Type B pancreatic cell (in vitro differentiated cells): ENCODE measurements at regions not wholly inside any gene's neighbourhood (a gene's known extent, or its start where the extent isn't known, plus 50 kb on each side); places are given as distances from the start of the nearest gene placed in this dataset.

ENCODE experiments used
- DNase-seq: peaks from one replicate; pipeline ENCODE4 v3.0.0; 2021; ENCODE audit warnings: mixed read lengths; ENCODE audit not compliant: unreplicated experiment; ENCODE audit errors: extremely low spot score
- H3K27ac Mint-ChIP-seq: 2 replicates; pipeline ENCODE4 v1.8.0; 2021; ENCODE audit warnings: mild to moderate bottlenecking, mixed read lengths
- H3K27me3 Mint-ChIP-seq: 2 replicates; pipeline ENCODE4 v1.8.0; 2021; ENCODE audit warnings: mixed read lengths
- H3K36me3 Mint-ChIP-seq: 2 replicates; pipeline ENCODE4 v1.8.0; 2021; ENCODE audit warnings: mixed read lengths
- H3K4me1 Mint-ChIP-seq: one replicate; pipeline ENCODE4 v1.8.0; 2021; ENCODE audit warnings: mixed read lengths; ENCODE audit not compliant: unreplicated experiment
- H3K4me3 Mint-ChIP-seq: 2 replicates; pipeline ENCODE4 v1.8.0; 2021; ENCODE audit warnings: mild to moderate bottlenecking, mixed read lengths
- H3K9me3 Mint-ChIP-seq: 2 replicates; pipeline ENCODE4 v1.8.0; 2021; ENCODE audit warnings: mixed read lengths
- CTCF ChIP-seq: fragments of 200-600 bp; sonication (generic); conservative IDR thresholded peaks from 2 replicates; pipeline ENCODE4 v1.5.0; 2021; ENCODE audit warnings: antibody characterized with exemption, mild to moderate bottlenecking

- no peak for DNase-seq
- TF ChIP-seq CTCF: no peak
- Mint-ChIP-seq H3K4me3 (no peak overlapping the region), H3K4me1 (peaks cover 5% of the 10 kb centered on the region), H3K36me3 (no peaks in the 10 kb centered on the region), H3K27me3 (peaks cover 9% of the 10 kb centered on the region), H3K9me3 (no peaks in the 10 kb centered on the region), H3K27ac (no peak overlapping the region)
Measured at GRCh38 chr10:78139341-78139740, 105.7 kb downstream of the RPS24 start.

- Mint-ChIP-seq H3K27ac (no peak overlapping the region), H3K4me3 (no peak overlapping the region), H3K9me3 (no peaks in the 10 kb centered on the region), H3K27me3 (peaks cover 12% of the 10 kb centered on the region), H3K4me1 (peaks cover 5% of the 10 kb centered on the region), H3K36me3 (no peaks in the 10 kb centered on the region)
- TF ChIP-seq CTCF: no peak
- DNase-seq: no peak
Measured at GRCh38 chr10:78140066-78140630, 106.5 kb downstream of the RPS24 start.

DNA sequence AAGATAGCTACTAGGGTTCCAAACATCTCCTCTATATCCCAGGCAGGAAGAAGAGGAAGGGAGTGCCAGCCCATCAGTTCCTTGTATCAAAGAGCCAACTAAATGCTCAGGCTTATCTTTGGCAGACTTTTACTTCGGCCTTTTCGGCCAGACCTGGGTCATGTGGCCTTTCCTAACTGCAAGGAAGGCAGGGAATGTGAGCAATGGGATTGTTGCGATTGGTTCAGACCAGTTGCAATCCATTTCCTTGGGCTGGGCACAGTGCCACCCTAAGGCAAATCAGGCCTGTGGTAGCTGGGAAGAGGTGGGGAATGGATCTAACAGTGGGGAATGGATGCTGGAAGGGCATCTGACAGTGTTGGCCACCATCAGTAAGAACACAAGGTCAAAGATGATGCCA lies 109.9 kb downstream of the RPS24 start:
- H3K4me1 Mint-ChIP-seq: peaks cover 11% of the 10 kb centered on the region
- peaks cover 12% of the 10 kb centered on the region for H3K27me3 Mint-ChIP-seq
- no peaks in the 10 kb centered on the region for H3K9me3 Mint-ChIP-seq
- no peak overlapping the region for H3K27ac Mint-ChIP-seq
- no peak overlapping the region for H3K4me3 Mint-ChIP-seq
- no peaks in the 10 kb centered on the region for H3K36me3 Mint-ChIP-seq
- no peak for DNase-seq
- TF ChIP-seq CTCF: no peak

GRCh38 chr10:78146200-78146599 lies 112.5 kb downstream of the RPS24 start:
- Mint-ChIP-seq H3K36me3 (no peaks in the 10 kb centered on the region), H3K4me3 (no peak overlapping the region), H3K27me3 (peaks cover 12% of the 10 kb centered on the region), H3K27ac (no peak overlapping the region), H3K9me3 (no peaks in the 10 kb centered on the region), H3K4me1 (peaks cover 9% of the 10 kb centered on the region)
- no peak for DNase-seq
- no peak for TF ChIP-seq CTCF

DNA sequence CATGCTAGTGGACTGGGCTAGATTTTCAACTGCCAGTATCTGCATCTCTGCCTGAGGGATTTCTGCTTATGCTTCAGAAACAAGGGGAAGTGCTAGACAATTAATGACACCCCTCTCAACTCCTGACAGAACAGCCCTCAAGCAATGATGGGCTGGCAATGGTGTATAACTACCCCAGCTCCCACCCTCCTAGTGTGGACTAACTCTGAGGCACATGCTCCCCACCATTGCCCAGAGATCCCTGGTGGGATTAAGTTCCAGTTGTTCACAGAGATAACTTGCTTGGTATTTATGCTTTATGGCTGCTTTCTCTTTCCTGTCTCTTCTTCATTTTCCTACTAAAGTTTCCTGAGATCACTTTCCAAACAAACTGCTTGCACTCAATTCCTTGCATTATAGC lies 113.5 kb downstream of the RPS24 start:
- TF ChIP-seq CTCF: no peak
- H3K4me1 Mint-ChIP-seq: peaks cover 9% of the 10 kb centered on the region
- H3K9me3 Mint-ChIP-seq: no peaks in the 10 kb centered on the region
- H3K4me3 Mint-ChIP-seq: no peak overlapping the region
- peaks cover 6% of the 10 kb centered on the region for H3K27me3 Mint-ChIP-seq
- H3K36me3 Mint-ChIP-seq: no peaks in the 10 kb centered on the region
- no peak overlapping the region for H3K27ac Mint-ChIP-seq
- no peak for DNase-seq
